Activated T-helper 17 cell treated with anti-CD3 and anti-CD28 coated beads, Interleukin-2, amount 50 U/mL, for 72 hours (primary cell): ENCODE measurements at regions not wholly inside any gene's neighbourhood (a gene's known extent, or its start where the extent isn't known, plus 50 kb on each side); places are given as distances from the start of the nearest gene placed in this dataset.
"Not testable (repeated sequence)": the region's sequence is repeated elsewhere in the genome, so short reads cannot be mapped to it uniquely, and the experiment has no call there.

ENCODE experiments used
- ATAC-seq: fragments of 150-1000 bp; cut with Tn5 transposase; replicated peaks from 2 replicates; pipeline ENCODE4 v1.10.0; 2021; ENCODE audit warnings: mild to moderate bottlenecking, moderate library complexity
- H3K27ac Mint-ChIP-seq: one replicate; pipeline ENCODE4 v1.8.0; 2022; ENCODE audit warnings: mixed read lengths
- H3K27me3 Mint-ChIP-seq: one replicate; pipeline ENCODE4 v1.8.0; 2022; ENCODE audit warnings: mixed read lengths
- H3K36me3 Mint-ChIP-seq: one replicate; pipeline ENCODE4 v1.8.0; 2022; ENCODE audit warnings: low read depth, mild to moderate bottlenecking, mixed read lengths
- H3K4me1 Mint-ChIP-seq: one replicate; pipeline ENCODE4 v1.8.0; 2022; ENCODE audit warnings: mixed read lengths
- H3K4me3 Mint-ChIP-seq: one replicate; pipeline ENCODE4 v1.8.0; 2022; ENCODE audit warnings: mild to moderate bottlenecking, mixed read lengths
- H3K9me3 Mint-ChIP-seq: one replicate; pipeline ENCODE4 v1.8.0; 2022; ENCODE audit warnings: mixed read lengths

- not testable (repeated sequence) for H3K27ac Mint-ChIP-seq, ATAC-seq, H3K27me3 Mint-ChIP-seq, H3K36me3 Mint-ChIP-seq, H3K4me1 Mint-ChIP-seq, H3K4me3 Mint-ChIP-seq
- peaks cover 12% of the 10 kb centered on the region for H3K9me3 Mint-ChIP-seq
These were observed 70.7 kb upstream of the NCAM2 start for GRCh38 chr21:20927555-20927954.

- Mint-ChIP-seq H3K36me3 (no peaks in the 10 kb centered on the region), H3K27me3 (no peaks in the 10 kb centered on the region), H3K27ac (no peak overlapping the region), H3K4me1 (no peaks in the 10 kb centered on the region), H3K9me3 (peaks cover 3% of the 10 kb centered on the region), H3K4me3 (no peak overlapping the region)
- ATAC-seq, result no peak
These were observed 55.7 kb upstream of the NCAM2 start for GRCh38 chr21:20942523-20942922.

- H3K4me3 Mint-ChIP-seq, result no peak overlapping the region
- peaks cover 3% of the 10 kb centered on the region for H3K9me3 Mint-ChIP-seq
- no peaks in the 10 kb centered on the region for H3K36me3 Mint-ChIP-seq
- H3K27ac Mint-ChIP-seq, result no peak overlapping the region
- no peaks in the 10 kb centered on the region for H3K4me1 Mint-ChIP-seq
- H3K27me3 Mint-ChIP-seq, result no peaks in the 10 kb centered on the region
- no peak for ATAC-seq
These were observed 54.6 kb upstream of the NCAM2 start for GRCh38 chr21:20943561-20943997.

GRCh38 chr21:20944139-20944538 lies 54.1 kb upstream of the NCAM2 start:
- no peak overlapping the region for H3K4me3 Mint-ChIP-seq
- H3K27me3 Mint-ChIP-seq, result no peaks in the 10 kb centered on the region
- H3K27ac Mint-ChIP-seq, result no peak overlapping the region
- no peaks in the 10 kb centered on the region for H3K36me3 Mint-ChIP-seq
- no peaks in the 10 kb centered on the region for H3K4me1 Mint-ChIP-seq
- no peaks in the 10 kb centered on the region for H3K9me3 Mint-ChIP-seq
- no peak for ATAC-seq

GRCh38 chr21:20946701-20947100 lies 51.5 kb upstream of the NCAM2 start:
- Mint-ChIP-seq H3K9me3 (no peaks in the 10 kb centered on the region), H3K27ac (no peak overlapping the region), H3K36me3 (no peaks in the 10 kb centered on the region), H3K4me3 (no peak overlapping the region), H3K4me1 (no peaks in the 10 kb centered on the region), H3K27me3 (no peaks in the 10 kb centered on the region)
- no peak for ATAC-seq
